IPS-NIHi7 (cell line): ENCODE measurements at regions not wholly inside any gene's neighbourhood (a gene's known extent, or its start where the extent isn't known, plus 50 kb on each side); places are given as distances from the start of the nearest gene placed in this dataset.
"Not testable (repeated sequence)": the region's sequence is repeated elsewhere in the genome, so short reads cannot be mapped to it uniquely, and the experiment has no call there.

Source experiments
- DNase-seq: peaks from one replicate; pipeline ENCODE4 v3.0.0; 2012; ENCODE audit warnings: mixed read lengths; ENCODE audit errors: extremely low spot score

- not testable (repeated sequence) for DNase-seq
Measured at GRCh38 chr22:11017108-11017507, 4510.9 kb upstream of the OR11H1 start.

GRCh38 chr22:11020522-11020921 lies 4507.5 kb upstream of the OR11H1 start:
- not testable (repeated sequence) for DNase-seq

- DNase-seq, result not testable (repeated sequence)
Measured at GRCh38 chr22:11026541-11026940, 4501.5 kb upstream of the OR11H1 start.

- DNase-seq, result not testable (repeated sequence)
Measured at GRCh38 chr22:11027064-11027463, 4500.9 kb upstream of the OR11H1 start.

DNA sequence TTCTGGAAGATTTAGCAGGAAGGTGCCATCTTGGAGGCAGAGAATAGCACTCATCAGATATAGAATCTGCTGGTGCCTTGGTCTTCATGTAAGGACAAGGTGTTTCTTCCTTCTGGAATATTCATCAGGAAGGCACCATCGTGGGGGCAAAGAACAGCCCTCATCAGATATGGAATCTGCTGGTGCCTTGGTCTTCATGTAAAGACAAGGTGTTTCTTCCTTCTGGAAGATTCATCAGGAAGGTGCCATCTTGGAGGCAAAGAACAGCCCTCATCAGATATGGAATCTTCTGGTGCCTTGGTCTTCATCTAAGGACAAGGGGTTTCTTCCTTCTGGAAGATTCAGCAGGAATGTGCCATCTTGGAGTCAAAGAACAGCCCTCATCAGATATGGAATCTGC lies 4500.5 kb upstream of the OR11H1 start:
- not testable (repeated sequence) for DNase-seq

GRCh38 chr22:11028180-11028579 lies 4499.8 kb upstream of the OR11H1 start:
- not testable (repeated sequence) for DNase-seq

GRCh38 chr22:11029534-11029933 lies 4498.5 kb upstream of the OR11H1 start:
- DNase-seq, result not testable (repeated sequence)

- not testable (repeated sequence) for DNase-seq
Measured at GRCh38 chr22:11029967-11030366, 4498.0 kb upstream of the OR11H1 start.

- not testable (repeated sequence) for DNase-seq
Measured at GRCh38 chr22:11030571-11031410, 4497.2 kb upstream of the OR11H1 start.

DNA sequence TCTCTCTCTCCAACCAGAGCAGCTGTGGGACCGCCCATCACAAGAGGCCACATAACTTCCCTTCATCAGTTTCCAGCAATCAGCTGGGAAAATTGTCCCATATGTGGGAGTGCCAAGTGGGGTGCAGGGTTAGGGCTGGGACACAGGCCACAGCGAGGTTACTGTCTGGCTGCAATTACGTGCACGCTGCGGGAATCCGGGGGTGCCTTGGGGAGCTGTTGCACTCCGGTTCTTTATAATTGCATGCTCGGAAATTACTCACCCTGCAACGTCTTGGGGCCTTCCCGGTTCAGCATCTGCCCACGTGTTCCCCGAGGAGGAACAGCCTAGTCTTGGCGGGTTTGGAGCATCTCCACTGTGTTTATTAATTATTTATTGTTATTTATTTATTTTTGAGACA lies 4495.9 kb upstream of the OR11H1 start:
- DNase-seq, result not testable (repeated sequence)

- not testable (repeated sequence) for DNase-seq
Measured at GRCh38 chr22:11034660-11034987, 4493.4 kb upstream of the OR11H1 start.

- DNase-seq, result not testable (repeated sequence)
Measured at GRCh38 chr22:11035031-11035873, 4492.7 kb upstream of the OR11H1 start.

GRCh38 chr22:11037314-11037713 lies 4490.7 kb upstream of the OR11H1 start:
- not testable (repeated sequence) for DNase-seq

DNA sequence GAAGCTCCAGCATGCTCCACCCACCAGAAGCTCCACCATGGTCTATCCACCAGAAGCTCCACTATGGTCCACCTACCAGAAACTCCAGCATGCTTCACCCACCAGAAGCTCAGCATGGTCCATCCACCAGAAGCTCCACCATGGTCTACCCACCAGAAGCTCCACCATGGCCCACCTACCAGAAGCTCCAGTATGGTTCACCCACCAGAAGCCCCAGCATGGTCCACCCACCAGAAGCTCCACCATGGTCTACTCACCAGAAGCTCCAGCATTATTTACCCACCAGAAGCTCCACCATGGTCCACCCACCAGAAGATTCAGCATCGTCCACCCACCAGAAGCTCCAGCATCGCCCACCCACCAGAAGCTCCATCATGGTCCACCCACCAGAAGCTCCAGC lies 4490.2 kb upstream of the OR11H1 start:
- not testable (repeated sequence) for DNase-seq

DNA sequence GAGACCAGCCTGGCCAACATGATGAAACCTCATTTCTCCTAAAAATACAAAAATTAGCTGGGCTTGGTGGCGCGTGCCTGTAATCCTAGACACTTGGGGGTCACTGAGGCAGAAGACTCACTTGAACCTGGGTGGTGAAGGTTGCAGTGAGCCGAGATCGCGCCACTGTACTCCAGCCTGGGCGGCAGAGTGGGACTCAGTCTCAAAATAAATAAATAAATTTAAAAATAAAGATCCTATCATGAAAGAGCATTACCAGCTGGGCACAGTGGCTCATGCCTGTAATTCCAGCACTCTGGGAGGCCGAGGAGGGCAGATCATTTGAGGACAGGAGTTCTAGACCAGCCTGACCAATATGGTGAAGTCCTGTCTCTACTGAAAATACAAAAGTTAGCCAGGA lies 4489.2 kb upstream of the OR11H1 start:
- not testable (repeated sequence) for DNase-seq

DNA sequence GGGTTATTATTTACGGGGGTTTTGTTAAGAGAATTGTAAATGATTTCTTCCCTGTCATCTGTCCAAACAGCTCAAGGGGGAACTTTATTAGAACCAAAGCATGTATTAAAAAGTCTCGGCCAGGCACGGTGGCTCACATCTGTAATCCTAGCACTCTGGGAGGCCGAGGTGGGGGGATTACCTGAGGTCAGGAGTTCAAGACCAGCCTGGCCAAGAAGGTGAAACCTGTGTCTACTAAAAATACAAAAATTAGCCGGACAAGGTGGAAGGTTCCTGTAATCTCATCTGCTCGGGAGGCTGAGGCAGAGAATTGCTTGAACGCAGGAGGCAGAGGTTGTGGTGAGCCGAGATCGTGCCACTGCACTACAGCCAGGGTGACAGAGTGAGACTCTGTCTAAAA lies 4486.6 kb upstream of the OR11H1 start:
- not testable (repeated sequence) for DNase-seq

GRCh38 chr22:11042116-11042515 lies 4485.9 kb upstream of the OR11H1 start:
- DNase-seq, result no peak

GRCh38 chr22:11043289-11043688 lies 4484.7 kb upstream of the OR11H1 start:
- DNase-seq, result not testable (repeated sequence)

- not testable (repeated sequence) for DNase-seq
Measured at GRCh38 chr22:11048884-11049283, 4479.1 kb upstream of the OR11H1 start.

GRCh38 chr22:11050226-11050625 lies 4477.8 kb upstream of the OR11H1 start:
- DNase-seq, result not testable (repeated sequence)

DNA sequence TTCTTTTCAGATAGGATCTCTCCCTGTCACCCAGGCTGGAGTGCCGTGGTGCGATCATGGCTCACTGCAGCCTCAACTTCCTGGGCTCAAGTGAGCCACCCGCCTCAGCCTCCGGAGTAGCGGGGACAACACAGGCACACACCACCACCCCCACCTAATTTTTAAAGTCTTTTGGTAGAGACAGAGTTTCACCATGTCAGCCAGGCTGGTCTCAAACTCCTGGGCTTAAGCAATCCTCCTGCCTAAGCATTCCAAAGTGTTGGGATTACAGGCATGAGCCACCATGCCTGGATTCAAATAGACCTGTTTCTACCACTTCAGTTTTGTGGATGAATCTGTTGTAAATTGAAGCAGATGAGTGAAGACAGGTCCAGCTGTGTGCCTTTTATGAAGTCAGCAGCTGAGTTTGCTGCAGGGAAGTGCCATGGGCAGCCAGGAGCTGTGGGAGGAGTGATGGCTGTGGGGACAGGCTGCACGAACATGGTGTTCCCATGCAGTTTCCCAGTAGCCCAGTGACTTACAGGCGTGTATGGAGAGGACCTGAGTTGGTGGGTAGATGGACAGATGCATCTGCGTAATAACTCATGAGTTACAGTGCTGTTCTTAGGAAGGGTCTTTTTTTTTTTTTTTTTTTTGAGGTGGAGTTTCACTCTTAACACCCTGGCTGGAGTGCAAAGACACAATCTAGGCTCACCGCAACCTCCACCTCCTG lies 4476.4 kb upstream of the OR11H1 start:
- DNase-seq, result not testable (repeated sequence)
